Neutrophil (primary cell): ENCODE measurements at regions not wholly inside any gene's neighbourhood (a gene's known extent, or its start where the extent isn't known, plus 50 kb on each side); places are given as distances from the start of the nearest gene placed in this dataset.

Experiments
- H3K27ac ChIP-seq: fragments of 200-600 bp; sonication (generic); 2 replicates; pipeline ENCODE4 v1.5.1; 2016; ENCODE audit warnings: mild to moderate bottlenecking, moderate library complexity
- H3K27me3 ChIP-seq: fragments of 200-600 bp; sonication (generic); 2 replicates; pipeline ENCODE4 v1.6.0; 2016; ENCODE audit warnings: mild to moderate bottlenecking
- H3K36me3 ChIP-seq: fragments of 200-600 bp; sonication (generic); 2 replicates; pipeline ENCODE4 v1.5.1; 2017
- H3K4me1 ChIP-seq, 2 experiments: fragments of 200-600 bp in 1 of 2; sonication (generic) in 1 of 2; 1 replicate in 1 of 2; 2 replicates in 1 of 2; pipeline versions ENCODE4 v1.5.1 to v1.6.1; 2013 to 2016; ENCODE audit warnings: low read depth in 1 of 2, low read length in 1 of 2, mild to moderate bottlenecking in 1 of 2, moderate library complexity in 1 of 2; ENCODE audit not compliant: control insufficient read depth in 1 of 2, insufficient read depth in 1 of 2
- H3K4me3 ChIP-seq, 2 experiments: fragments of 200-600 bp in 1 of 2; sonication (generic) in 1 of 2; 1 replicate in 1 of 2; 2 replicates in 1 of 2; pipeline ENCODE4 v1.5.1; 2013 to 2016; ENCODE audit warnings: low read depth in 1 of 2, low read length in 1 of 2, mild to moderate bottlenecking in 1 of 2, moderate library complexity in 1 of 2
- H3K9me3 ChIP-seq: fragments of 200-600 bp; sonication (generic); 2 replicates; pipeline ENCODE4 v1.5.1; 2016
- TF ChIP-seq, protein P1 (sequence below): fragments of 200-600 bp; sonication (generic); IDR thresholded peaks from 2 replicates; pipeline ENCODE4 v1.5.1; 2016; ENCODE audit warnings: antibody characterized with exemption

DNA sequence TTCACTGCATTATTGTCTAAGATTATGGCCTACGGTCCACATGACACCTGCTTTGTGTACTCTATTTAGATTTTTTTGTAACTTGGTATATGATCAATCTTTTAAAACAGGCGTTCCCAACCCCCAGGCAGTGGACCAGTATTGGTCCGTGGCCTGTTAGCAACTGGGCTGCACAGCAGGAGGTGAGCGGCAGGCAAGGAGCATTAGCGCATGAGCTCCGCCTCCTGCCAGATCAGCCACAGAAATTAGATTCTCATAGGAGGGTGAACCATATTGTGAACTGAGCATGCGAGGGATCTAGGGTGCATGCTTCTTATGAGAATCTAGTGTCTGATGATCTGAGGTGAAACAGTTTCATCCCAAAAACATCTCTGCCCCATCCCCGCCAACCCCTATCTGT is 228.4 kb upstream of the NR5A2 start:
- Histone ChIP-seq H3K27me3 (no peaks in the 10 kb centered on the region), H3K36me3 (no peaks in the 10 kb centered on the region), H3K27ac (no peak overlapping the region), H3K9me3 (no peaks in the 10 kb centered on the region), H3K4me1 (no peaks in the 10 kb centered on the region), H3K4me3 (no peak overlapping the region)
- TF ChIP-seq, protein P1, sequence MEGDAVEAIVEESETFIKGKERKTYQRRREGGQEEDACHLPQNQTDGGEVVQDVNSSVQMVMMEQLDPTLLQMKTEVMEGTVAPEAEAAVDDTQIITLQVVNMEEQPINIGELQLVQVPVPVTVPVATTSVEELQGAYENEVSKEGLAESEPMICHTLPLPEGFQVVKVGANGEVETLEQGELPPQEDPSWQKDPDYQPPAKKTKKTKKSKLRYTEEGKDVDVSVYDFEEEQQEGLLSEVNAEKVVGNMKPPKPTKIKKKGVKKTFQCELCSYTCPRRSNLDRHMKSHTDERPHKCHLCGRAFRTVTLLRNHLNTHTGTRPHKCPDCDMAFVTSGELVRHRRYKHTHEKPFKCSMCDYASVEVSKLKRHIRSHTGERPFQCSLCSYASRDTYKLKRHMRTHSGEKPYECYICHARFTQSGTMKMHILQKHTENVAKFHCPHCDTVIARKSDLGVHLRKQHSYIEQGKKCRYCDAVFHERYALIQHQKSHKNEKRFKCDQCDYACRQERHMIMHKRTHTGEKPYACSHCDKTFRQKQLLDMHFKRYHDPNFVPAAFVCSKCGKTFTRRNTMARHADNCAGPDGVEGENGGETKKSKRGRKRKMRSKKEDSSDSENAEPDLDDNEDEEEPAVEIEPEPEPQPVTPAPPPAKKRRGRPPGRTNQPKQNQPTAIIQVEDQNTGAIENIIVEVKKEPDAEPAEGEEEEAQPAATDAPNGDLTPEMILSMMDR = no peak

GRCh38 chr1:199804526-199804925 is 223.0 kb upstream of the NR5A2 start:
- H3K4me3 ChIP-seq = no peak overlapping the region
- TF ChIP-seq, protein P1 = no peak
- no peak overlapping the region for H3K27ac ChIP-seq
- H3K4me1 ChIP-seq = no peaks in the 10 kb centered on the region
- H3K27me3 ChIP-seq = no peaks in the 10 kb centered on the region
- H3K9me3 ChIP-seq = no peaks in the 10 kb centered on the region
- H3K36me3 ChIP-seq = no peaks in the 10 kb centered on the region

- no peaks in the 10 kb centered on the region for H3K9me3 ChIP-seq
- H3K36me3 ChIP-seq = no peaks in the 10 kb centered on the region
- H3K4me1 ChIP-seq = no peaks in the 10 kb centered on the region
- no peaks in the 10 kb centered on the region for H3K27me3 ChIP-seq
- H3K4me3 ChIP-seq = no peak overlapping the region
- no peak overlapping the region for H3K27ac ChIP-seq
- TF ChIP-seq, protein P1 = no peak
These were observed 219.2 kb upstream of the NR5A2 start for GRCh38 chr1:199808110-199808870.

DNA sequence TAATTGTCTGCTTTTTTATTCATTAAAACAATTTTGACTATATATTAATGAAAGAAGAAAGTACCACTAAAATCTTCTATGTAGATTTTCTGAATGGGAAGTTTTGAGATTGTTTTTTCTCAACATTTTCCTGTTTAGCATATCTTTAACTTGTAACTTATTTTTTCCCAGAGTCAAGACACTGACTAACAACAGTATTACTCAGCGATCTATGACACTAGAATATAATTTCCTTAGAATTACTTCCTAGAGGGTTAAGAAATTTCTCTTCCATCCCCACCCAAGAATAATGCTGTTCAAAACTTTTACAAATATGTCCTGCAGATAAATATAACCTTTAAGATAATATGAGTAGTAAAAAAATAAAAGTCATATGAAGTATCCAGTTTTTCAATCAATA is 218.2 kb upstream of the NR5A2 start:
- TF ChIP-seq, protein P1 = no peak
- no peak overlapping the region for H3K27ac ChIP-seq
- no peaks in the 10 kb centered on the region for H3K27me3 ChIP-seq
- H3K4me3 ChIP-seq = no peak overlapping the region
- no peaks in the 10 kb centered on the region for H3K4me1 ChIP-seq
- no peaks in the 10 kb centered on the region for H3K36me3 ChIP-seq
- no peaks in the 10 kb centered on the region for H3K9me3 ChIP-seq

GRCh38 chr1:199811163-199811562 is 216.3 kb upstream of the NR5A2 start:
- no peaks in the 10 kb centered on the region for H3K4me1 ChIP-seq
- TF ChIP-seq, protein P1 = no peak
- no peaks in the 10 kb centered on the region for H3K27me3 ChIP-seq
- H3K36me3 ChIP-seq = no peaks in the 10 kb centered on the region
- H3K27ac ChIP-seq = no peak overlapping the region
- no peak overlapping the region for H3K4me3 ChIP-seq
- no peaks in the 10 kb centered on the region for H3K9me3 ChIP-seq
